ENCODE measurements at regions not wholly inside any gene's neighbourhood (a gene's known extent, or its start where the extent isn't known, plus 50 kb on each side); places are given as distances from the start of the nearest gene placed in this dataset.
"Not testable (repeated sequence)": the region's sequence is repeated elsewhere in the genome, so short reads cannot be mapped to it uniquely, and the experiment has no call there.

GRCh38 chr1:194407238-194407637 lies 1220.8 kb upstream of the B3GALT2 start:
- DNase-seq (ENCODE audit: low read depth in 3 of 3, low spot score in 2 of 3) = not testable (repeated sequence)

- DNase-seq (ENCODE audit: low read depth in 3 of 3, low spot score in 2 of 3) = no peak
Measured at GRCh38 chr1:194394676-194395075, 1208.3 kb upstream of the B3GALT2 start.

GRCh38 chr1:194387531-194387930 lies 1201.1 kb upstream of the B3GALT2 start:
- DNase-seq (ENCODE audit: low read depth in 3 of 3, low spot score in 2 of 3) = no peak

GRCh38 chr1:194378517-194378916 lies 1192.1 kb upstream of the B3GALT2 start:
- no peak for DNase-seq (ENCODE audit: low read depth in 3 of 3, low spot score in 2 of 3)

GRCh38 chr1:194374649-194375048 lies 1188.2 kb upstream of the B3GALT2 start:
- DNase-seq (ENCODE audit: low read depth in 3 of 3, low spot score in 2 of 3) = no peak

- DNase-seq (ENCODE audit: low read depth in 3 of 3, low spot score in 2 of 3) = no peak
Measured at GRCh38 chr1:194372266-194372665, 1185.9 kb upstream of the B3GALT2 start.

GRCh38 chr1:194369622-194370021 lies 1183.2 kb upstream of the B3GALT2 start:
- DNase-seq (ENCODE audit: low read depth in 3 of 3, low spot score in 2 of 3) = no peak

GRCh38 chr1:194369060-194369459 lies 1182.6 kb upstream of the B3GALT2 start:
- no peak for DNase-seq (ENCODE audit: low read depth in 3 of 3, low spot score in 2 of 3)

- DNase-seq (ENCODE audit: low read depth in 3 of 3, low spot score in 2 of 3) = no peak
Measured at GRCh38 chr1:194367121-194367520, 1180.7 kb upstream of the B3GALT2 start.

- no peak for DNase-seq (ENCODE audit: low read depth in 3 of 3, low spot score in 2 of 3)
Measured at GRCh38 chr1:194366705-194367104, 1180.3 kb upstream of the B3GALT2 start.

- DNase-seq (ENCODE audit: low read depth in 3 of 3, low spot score in 2 of 3) = no peak
Measured at GRCh38 chr1:194362327-194362726, 1175.9 kb upstream of the B3GALT2 start.

GRCh38 chr1:194361374-194362131 lies 1175.1 kb upstream of the B3GALT2 start:
- DNase-seq (ENCODE audit: low read depth in 3 of 3, low spot score in 2 of 3) = no peak

- DNase-seq (ENCODE audit: low read depth in 3 of 3, low spot score in 2 of 3) = no peak
Measured at GRCh38 chr1:194358208-194358581, 1171.8 kb upstream of the B3GALT2 start.

- not testable (repeated sequence) for DNase-seq (ENCODE audit: low read depth in 3 of 3, low spot score in 2 of 3)
Measured at GRCh38 chr1:194357573-194358207, 1171.3 kb upstream of the B3GALT2 start.

- DNase-seq (ENCODE audit: low read depth in 3 of 3, low spot score in 2 of 3) = no peak
Measured at GRCh38 chr1:194355488-194356106, 1169.2 kb upstream of the B3GALT2 start.

- no peak for DNase-seq (ENCODE audit: low read depth in 3 of 3, low spot score in 2 of 3)
Measured at GRCh38 chr1:194353121-194353520, 1166.7 kb upstream of the B3GALT2 start.

- DNase-seq (ENCODE audit: low read depth in 3 of 3, low spot score in 2 of 3) = no peak
Measured at GRCh38 chr1:194347200-194347599, 1160.8 kb upstream of the B3GALT2 start.

GRCh38 chr1:194342484-194343262 lies 1156.3 kb upstream of the B3GALT2 start:
- no peak for DNase-seq (ENCODE audit: low read depth in 3 of 3, low spot score in 2 of 3)

GRCh38 chr1:194341587-194341986 lies 1155.2 kb upstream of the B3GALT2 start:
- no peak for DNase-seq (ENCODE audit: low read depth in 3 of 3, low spot score in 2 of 3)

- no peak for DNase-seq (ENCODE audit: low read depth in 3 of 3, low spot score in 2 of 3)
Measured at GRCh38 chr1:194339471-194339870, 1153.1 kb upstream of the B3GALT2 start.

GRCh38 chr1:194338241-194338948 lies 1152.0 kb upstream of the B3GALT2 start:
- no peak for DNase-seq (ENCODE audit: low read depth in 3 of 3, low spot score in 2 of 3)

Measured in right renal cortex interstitium (tissue), 3 donors.